ENCODE measurements at regions not wholly inside any gene's neighbourhood (a gene's known extent, or its start where the extent isn't known, plus 50 kb on each side); places are given as distances from the start of the nearest gene placed in this dataset.

- Histone ChIP-seq H3K9me3 (replicated peaks; ENCODE audit: insufficient read depth, low read length) (no peaks in the 10 kb centered on the region), H3K27me3 (replicated peaks; ENCODE audit: insufficient read depth, low read length) (peaks cover 6% of the 10 kb centered on the region; the same call in 1 of the 2 replicates), H3K27ac (ENCODE audit: low read length) (no peak overlapping the region), H3K9me2 (replicated peaks; ENCODE audit: insufficient read depth, low read length) (no peaks in the 10 kb centered on the region), H2AFZ (ENCODE audit: low read length) (no peak overlapping the region), H3K36me3 (replicated peaks; ENCODE audit: insufficient read depth, low read length) (no peaks in the 10 kb centered on the region), H3K4me2 (ENCODE audit: low read depth, low read length) (no peak overlapping the region), H4K20me1 (ENCODE audit: insufficient read depth, low read length) (no peaks in the 10 kb centered on the region; the same call in 1 of the 2 replicates), H3K9ac (ENCODE audit: low read length) (no peak overlapping the region), H3K79me2 (ENCODE audit: low read length) (no peaks in the 10 kb centered on the region), H3K4me3 (ENCODE audit: low read length) (no peak overlapping the region), H3K4me1 (ENCODE audit: low read length) (no peaks in the 10 kb centered on the region), H3F3A (ENCODE audit: insufficient read depth, low read length) (no peaks in the 10 kb centered on the region)
- TF ChIP-seq EZH2phosphoT487 (IDR thresholded peaks at IDR 0.05; ENCODE audit: low read length) (no peak), EZH2 (optimal IDR thresholded peaks at IDR 0.05; ENCODE audit: low read depth, low read length) (no peak), CTCF (IDR thresholded peaks at IDR 0.05; ENCODE audit: low read length) (no peak)
- no peak for DNase-seq
Observed at GRCh38 chr2:733495-733894, 56.3 kb upstream of the TMEM18 start.

DNA sequence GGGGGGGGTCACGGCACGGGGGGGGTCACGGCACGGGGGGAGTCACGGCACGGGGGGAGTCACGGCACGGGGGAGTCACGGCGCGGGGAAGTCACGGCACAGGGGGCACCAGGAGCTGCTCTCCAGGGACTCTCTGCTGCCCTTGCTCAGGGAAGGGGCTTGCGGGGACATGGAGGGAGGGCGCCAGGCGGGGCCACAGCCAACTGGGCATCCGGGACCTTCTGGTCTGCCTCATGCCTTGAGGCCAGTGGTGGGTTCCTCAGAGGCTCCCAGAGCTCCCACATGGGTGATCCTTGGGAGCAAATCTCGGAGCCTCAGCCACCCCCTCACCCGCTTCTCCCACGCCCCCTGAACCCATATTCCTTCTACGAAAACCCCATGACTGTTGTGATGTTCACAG lies 55.8 kb upstream of the TMEM18 start:
- peaks cover 2% of the 10 kb centered on the region for H3K4me1 ChIP-seq (ENCODE audit: low read length)
- H3K27me3 ChIP-seq (replicated peaks; ENCODE audit: insufficient read depth, low read length), result peaks cover 6% of the 10 kb centered on the region; the same call in 1 of the 2 replicates
- TF ChIP-seq EZH2 (optimal IDR thresholded peaks at IDR 0.05; ENCODE audit: low read depth, low read length) (no peak), CTCF (IDR thresholded peaks at IDR 0.05; ENCODE audit: low read length) (no peak), EZH2phosphoT487 (IDR thresholded peaks at IDR 0.05; ENCODE audit: low read length) (no peak)

GRCh38 chr2:731711-732110 lies 54.5 kb upstream of the TMEM18 start:
- Histone ChIP-seq H3F3A (ENCODE audit: insufficient read depth, low read length) (peaks cover 3% of the 10 kb centered on the region; the same call in 1 of the 2 replicates), H3K9me3 (replicated peaks; ENCODE audit: insufficient read depth, low read length) (no peaks in the 10 kb centered on the region), H3K27ac (ENCODE audit: low read length) (no peak overlapping the region), H2AFZ (ENCODE audit: low read length) (no peak overlapping the region), H3K27me3 (replicated peaks; ENCODE audit: insufficient read depth, low read length) (peaks cover 6% of the 10 kb centered on the region; the same call in 1 of the 2 replicates), H3K9me2 (replicated peaks; ENCODE audit: insufficient read depth, low read length) (no peaks in the 10 kb centered on the region), H4K20me1 (ENCODE audit: insufficient read depth, low read length) (no peaks in the 10 kb centered on the region), H3K9ac (ENCODE audit: low read length) (no peak overlapping the region), H3K36me3 (replicated peaks; ENCODE audit: insufficient read depth, low read length) (no peaks in the 10 kb centered on the region), H3K79me2 (ENCODE audit: low read length) (no peaks in the 10 kb centered on the region), H3K4me2 (ENCODE audit: low read depth, low read length) (no peak overlapping the region), H3K4me1 (ENCODE audit: low read length) (peaks cover 13% of the 10 kb centered on the region), H3K4me3 (ENCODE audit: low read length) (no peak overlapping the region)
- no peak for TF ChIP-seq EZH2phosphoT487 (IDR thresholded peaks at IDR 0.05; ENCODE audit: low read length)
- TF ChIP-seq CTCF (IDR thresholded peaks at IDR 0.05; ENCODE audit: low read length), result no peak
- TF ChIP-seq EZH2 (optimal IDR thresholded peaks at IDR 0.05; ENCODE audit: low read depth, low read length), result no peak
- DNase-seq, result no peak

More for the DNA sequence above, 55.8 kb upstream of the TMEM18 start:
- H3F3A ChIP-seq (ENCODE audit: insufficient read depth, low read length), result no peaks in the 10 kb centered on the region
- H3K9me3 ChIP-seq (replicated peaks; ENCODE audit: insufficient read depth, low read length), result no peaks in the 10 kb centered on the region
- H3K9me2 ChIP-seq (replicated peaks; ENCODE audit: insufficient read depth, low read length), result no peaks in the 10 kb centered on the region
- no peak overlapping the region for H3K9ac ChIP-seq (ENCODE audit: low read length)
- no peak overlapping the region for H3K27ac ChIP-seq (ENCODE audit: low read length)
- H4K20me1 ChIP-seq (ENCODE audit: insufficient read depth, low read length), result no peaks in the 10 kb centered on the region; the same call in 1 of the 2 replicates
- H3K36me3 ChIP-seq (replicated peaks; ENCODE audit: insufficient read depth, low read length), result no peaks in the 10 kb centered on the region
- no peaks in the 10 kb centered on the region for H3K79me2 ChIP-seq (ENCODE audit: low read length)
- DNase-seq, result no peak
- H3K4me3 ChIP-seq (ENCODE audit: low read length), result no peak overlapping the region
- no peak overlapping the region for H3K4me2 ChIP-seq (ENCODE audit: low read depth, low read length)
- no peak overlapping the region for H2AFZ ChIP-seq (ENCODE audit: low read length)

All from MM.1S (cell line).